ENCODE measurements at regions not wholly inside any gene's neighbourhood (a gene's known extent, or its start where the extent isn't known, plus 50 kb on each side); places are given as distances from the start of the nearest gene placed in this dataset.

- TF ChIP-seq CTCF (conservative IDR thresholded peaks at IDR 0.05): no peak
- no peak for TF ChIP-seq EZH2 (IDR thresholded peaks at IDR 0.05; ENCODE audit: low read depth)
These were observed 235.1 kb downstream of the ANKRD36B start for GRCh38 chr2:97354576-97354975.
